ENCODE measurements at regions not wholly inside any gene's neighbourhood (a gene's known extent, or its start where the extent isn't known, plus 50 kb on each side); places are given as distances from the start of the nearest gene placed in this dataset.

DNA sequence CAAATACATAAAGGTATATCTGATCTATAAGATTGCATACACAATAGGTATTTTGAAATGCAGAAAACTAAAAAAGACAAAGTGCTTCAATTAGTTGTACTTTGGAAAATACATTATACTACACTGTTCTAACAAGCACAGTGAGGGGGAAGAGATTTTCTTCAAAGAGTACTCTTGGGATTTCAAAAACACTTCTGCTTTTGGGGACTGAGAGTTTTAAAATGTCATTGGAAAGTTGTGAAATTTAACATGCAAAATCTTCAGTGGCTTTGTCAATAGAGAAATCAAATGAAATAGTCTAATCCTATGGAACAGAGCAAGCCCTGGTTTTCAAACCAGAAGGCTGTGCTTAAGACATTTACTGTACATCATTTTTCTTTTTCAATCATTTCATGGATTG lies 322.2 kb upstream of the SEMA6D start:
- DNase-seq: no peak

DNA sequence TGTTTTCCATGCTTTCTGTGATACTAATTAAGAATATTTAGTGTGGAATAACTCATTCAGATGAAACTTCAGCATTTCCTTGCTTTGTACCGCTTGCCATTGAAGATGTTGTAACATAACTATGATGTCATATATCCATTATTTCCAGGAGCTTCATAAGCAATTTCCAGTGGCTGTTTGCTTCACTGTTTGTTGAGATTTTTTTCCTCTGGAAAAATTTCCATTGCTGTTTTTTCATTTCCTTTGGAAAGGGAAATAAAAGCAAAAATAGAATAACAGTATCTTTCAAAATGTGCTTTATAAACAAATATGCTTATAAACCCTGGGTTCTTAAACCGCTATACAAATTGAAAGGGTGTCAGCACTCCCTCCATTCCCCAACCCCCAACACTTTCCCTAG lies 319.6 kb upstream of the SEMA6D start:
- no peak for DNase-seq

DNA sequence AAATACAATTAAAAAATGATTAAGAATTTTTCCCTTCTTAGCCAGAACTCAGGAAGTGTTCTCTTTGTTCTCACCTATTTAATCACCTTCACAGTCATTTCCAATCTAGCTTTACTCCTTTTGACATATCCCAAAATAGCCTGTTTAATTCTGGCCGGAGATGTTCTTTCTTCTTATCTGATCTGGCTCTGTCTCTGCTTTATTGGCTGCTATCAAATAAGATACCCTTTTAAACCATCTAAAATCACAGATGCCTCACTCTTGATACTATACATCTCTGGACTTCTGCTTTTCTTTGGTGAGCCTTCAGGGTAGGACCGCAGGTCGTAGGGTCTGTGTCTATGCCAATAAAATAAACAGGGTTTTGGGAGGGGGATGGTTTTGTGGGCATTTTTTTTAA lies 319.2 kb upstream of the SEMA6D start:
- no peak for DNase-seq

DNA sequence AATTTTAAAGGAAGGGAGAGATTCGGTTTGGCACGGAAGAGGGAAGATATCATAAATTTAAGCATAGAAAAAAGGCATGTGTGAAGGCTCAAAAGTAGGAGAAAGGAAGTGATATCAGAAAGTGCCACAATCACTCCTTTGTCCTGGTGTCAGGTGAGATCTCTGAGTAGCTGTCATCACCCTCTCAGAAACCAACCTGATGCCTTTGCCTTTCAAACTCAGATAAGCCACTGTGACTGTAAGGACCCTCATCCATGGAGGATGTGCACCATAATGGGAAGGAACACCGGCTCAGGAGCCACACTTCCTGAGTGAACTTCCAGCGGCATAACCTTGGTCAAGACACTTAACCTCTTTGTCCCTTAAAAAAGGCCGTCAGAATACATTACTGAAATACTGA lies 318.7 kb upstream of the SEMA6D start:
- DNase-seq: no peak

DNA sequence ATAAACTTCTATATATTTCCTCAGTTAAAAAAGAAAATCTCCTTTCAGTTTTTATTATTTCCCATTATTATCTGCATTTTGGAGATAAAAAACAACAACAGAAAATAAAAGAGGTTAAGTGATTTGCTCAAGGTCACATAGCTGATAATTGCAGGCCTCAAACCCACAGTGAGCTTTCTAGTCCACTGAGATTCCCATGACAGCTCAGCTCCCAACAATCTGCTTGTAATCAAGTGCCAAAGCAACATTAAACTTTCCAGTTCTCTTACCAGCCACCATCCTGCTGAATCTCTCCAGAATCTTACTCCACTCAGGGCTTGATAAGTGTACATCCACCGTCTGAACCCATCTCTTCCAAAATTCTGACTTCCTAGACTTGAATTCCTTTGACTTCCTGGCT lies 318.2 kb upstream of the SEMA6D start:
- no peak for DNase-seq

DNA sequence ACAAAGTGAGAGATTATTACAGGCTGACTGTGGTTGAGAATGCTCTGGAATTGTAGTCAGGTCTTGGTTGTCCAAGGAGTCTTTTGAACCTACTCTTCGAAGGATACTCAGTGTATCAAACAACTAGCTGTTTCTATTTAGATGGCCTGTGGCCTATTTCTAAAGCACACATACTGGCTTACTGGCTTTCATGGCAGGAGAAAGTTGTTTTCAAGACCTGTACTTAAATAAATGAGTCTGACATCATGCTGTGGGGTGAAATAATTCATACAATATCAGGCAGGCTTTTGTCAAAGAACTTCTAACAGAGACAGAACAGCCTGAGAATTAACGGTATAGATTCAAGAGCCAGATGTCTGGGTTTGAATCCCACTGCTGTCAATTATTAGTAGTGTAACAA lies 316.7 kb upstream of the SEMA6D start:
- no peak for DNase-seq

DNA sequence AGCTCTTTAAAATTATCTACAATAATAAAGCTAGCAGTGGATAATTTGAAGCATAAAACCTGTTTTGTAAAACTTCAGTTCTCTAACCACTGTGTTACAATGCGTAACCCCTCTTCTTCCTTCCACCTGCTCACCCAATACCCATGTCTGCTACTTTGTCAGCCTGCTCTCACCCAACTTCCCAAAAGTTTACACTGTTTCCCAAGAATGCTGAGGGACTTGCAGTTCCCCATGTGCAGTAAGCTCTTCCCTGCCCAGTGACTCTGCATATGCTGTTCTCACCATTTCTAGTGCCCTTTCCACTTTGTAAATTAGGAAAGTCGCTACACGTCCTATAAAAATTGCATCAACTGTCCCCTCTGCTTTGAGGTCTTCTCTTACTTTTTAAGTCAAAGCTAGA lies 315.9 kb upstream of the SEMA6D start:
- DNase-seq: no peak

DNA sequence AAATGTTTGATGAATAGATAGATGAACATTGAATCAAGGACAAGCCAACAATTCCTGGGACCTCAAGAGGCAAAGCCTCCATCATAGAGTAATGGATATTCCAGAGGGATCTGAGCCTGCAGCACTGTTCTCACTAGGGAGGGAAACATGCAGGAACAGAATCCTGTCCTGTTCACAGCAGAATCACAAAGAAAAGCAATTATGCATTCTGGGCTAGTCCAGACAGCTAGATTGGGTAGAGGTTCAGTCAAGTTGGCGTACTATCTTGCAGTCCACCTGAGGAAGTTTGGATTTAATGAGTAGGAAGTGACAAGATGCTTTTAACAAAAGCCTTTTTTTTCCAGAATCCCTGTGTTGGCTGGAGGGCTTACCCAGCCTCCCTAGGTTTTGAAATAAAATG lies 314.5 kb upstream of the SEMA6D start:
- no peak for DNase-seq

DNA sequence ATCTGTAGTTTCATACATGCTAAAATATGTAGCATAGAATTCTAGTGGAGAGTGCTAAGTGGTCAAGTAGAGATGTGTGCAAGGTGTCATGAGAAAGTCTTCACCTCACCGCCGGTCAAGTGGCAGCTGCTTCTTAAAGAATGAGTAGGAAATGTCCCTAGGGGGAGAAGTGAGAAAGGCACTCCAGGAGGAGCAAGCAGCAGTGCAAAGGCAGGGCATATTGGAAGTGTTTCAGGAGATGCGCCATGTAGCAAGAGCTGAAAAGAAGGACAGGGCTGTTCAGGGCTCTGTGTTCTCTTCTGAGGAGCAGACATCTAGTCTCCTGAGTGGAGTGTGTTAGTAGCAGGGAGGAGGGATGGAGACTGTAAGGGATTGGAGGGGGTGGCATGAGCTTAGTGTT lies 312.4 kb upstream of the SEMA6D start:
- DNase-seq: no peak

DNA sequence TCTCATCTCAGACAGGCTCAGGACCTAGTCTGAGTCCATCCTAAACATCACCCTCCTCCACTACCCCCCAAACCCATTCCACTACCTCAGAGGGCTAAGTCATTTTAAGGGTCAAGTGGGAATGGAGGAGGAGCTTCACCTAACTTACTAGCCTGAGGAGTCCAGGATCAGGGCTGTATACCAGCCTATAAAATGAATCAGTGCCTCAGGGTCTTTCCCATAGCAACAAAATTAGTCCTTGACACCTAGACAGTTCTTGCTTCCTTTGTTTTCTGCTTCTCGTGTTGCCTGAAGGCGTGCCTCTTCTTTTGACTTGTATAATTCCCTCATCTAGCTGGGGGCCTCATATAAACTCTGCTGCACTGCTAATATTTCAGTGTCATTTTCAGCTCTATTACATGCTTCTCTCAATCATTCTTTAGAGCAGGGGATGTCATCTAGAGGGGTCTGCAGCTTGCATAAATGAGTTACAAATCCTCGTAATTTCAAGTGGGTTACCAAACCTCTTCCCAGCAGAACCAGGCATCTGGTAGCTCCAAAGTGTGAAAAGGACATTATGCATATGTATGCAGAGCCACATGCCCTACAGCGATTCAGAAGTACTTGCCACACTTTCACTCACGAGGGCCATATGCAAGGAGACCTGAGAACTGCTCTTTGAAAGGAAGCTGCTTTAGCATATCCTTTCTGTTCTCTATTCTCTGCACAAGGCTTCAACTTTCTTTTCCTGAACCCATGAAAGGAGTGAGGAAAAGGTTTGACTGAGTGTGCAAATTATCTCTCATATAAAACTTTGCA lies 311.7 kb upstream of the SEMA6D start:
- DNase-seq: peak; percentile 6

DNA sequence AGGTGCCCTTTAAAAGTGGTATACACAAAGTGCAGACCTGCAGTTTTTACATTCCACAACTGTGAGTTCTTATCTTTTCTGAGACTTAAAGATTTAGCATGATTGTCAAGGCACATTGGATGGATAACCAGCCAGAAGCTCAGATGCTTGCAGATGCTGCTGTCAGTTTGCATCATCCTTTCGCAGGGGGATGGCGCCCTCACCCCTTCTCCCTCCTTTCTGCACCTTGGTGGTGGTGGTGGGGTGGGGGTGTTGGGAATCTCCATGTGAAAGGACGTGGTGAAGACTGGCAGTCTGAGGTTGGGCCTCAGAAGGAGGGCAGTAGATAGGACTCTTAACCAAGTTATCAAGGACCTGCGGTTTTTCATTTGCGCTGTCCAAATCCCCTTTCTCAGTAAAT lies 309.6 kb upstream of the SEMA6D start:
- no peak for DNase-seq

DNA sequence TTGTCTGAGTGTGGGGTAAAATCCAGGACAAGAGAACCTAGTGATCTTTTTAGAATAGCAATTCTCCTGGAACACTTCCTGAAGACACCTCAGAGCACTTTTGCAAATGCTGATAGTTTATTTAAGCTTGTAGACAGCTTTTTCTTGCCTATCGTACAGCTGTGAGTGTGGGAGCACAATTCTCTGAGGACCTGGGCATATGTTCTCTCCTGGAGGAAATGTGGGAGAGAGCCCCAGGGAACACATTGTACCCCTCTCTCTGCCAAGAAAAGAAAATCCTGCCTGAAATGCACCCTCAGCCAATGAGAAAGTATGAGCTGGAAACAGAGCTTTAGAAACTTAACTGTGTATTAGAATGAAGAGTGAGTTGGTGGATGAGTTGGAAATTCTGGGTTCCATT lies 308.3 kb upstream of the SEMA6D start:
- DNase-seq: no peak

DNA sequence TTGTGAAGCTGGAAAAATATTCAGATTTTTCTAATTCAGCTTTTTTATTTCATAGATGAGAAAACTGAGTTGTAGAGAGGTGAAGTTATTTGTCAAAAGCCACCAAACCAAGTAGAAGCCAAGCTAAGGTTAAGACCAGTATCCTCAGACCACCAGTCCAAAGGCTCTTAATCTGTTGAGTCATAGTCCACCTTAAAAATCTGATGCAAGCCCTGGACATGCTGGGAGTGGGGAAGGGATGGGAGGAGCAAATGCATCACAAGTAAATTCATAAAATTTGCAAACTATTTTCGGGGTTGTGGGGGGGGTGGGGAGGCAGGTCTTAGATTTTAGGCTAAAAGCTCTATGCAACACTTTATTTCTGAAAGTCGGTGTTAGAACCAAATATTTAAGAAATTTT lies 307.7 kb upstream of the SEMA6D start:
- DNase-seq: no peak

DNA sequence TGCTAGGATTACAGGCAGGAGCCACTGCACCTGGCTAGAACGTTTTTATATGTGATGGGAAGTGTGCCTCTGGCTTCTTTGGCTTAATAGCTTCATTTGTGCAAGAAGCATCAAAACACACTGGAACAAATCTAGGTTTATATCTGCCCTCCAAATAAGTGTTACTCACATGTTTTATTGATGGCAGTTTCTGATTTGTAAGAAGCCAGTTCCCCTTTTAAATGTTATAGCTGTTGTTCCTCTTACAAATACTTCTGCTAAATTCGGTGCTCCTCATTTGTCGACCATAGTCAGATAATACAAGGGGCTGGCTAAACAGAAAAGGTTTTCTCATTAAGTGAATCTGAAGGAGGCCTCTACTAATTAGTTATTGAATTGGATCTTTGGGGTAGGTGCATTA lies 307.1 kb upstream of the SEMA6D start:
- no peak for DNase-seq

DNA sequence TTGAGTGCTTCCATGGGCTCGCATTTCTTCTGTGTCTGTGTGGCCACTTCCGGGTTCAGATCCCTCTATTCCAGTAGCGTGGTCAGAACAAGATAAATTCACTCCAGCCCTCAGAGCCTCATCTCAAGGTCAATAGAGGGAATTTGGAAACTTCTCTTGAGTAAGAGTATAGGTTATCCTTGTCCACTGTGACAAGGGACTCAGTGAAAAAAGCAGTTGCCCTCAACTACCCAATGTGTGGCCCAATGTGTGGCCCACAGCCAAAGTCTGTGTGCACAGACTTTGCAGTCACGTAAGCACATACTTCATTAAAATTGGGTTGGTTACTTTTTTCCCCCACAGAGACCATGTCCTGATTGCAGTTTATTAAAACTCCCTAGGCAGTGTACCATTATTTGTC lies 305.6 kb upstream of the SEMA6D start:
- no peak for DNase-seq

DNA sequence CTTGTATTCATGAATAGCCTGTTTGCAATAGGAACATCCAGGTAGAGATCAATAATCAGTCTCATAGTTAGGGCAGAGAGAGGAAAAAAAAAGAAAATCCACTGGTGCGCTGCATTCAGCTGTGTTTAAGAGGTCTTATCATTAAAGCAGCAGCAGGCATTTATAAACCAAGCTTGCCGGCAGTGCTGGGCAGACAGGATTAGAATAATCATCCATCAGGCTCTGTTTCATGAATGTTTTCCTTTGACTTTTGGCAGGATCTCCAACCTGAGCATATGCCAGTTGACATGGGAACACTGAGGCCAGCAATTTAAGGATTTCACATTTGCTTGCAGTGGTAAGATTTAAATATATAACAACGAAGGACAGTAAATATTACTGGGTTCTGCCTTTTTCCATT lies 305.2 kb upstream of the SEMA6D start:
- no peak for DNase-seq

DNA sequence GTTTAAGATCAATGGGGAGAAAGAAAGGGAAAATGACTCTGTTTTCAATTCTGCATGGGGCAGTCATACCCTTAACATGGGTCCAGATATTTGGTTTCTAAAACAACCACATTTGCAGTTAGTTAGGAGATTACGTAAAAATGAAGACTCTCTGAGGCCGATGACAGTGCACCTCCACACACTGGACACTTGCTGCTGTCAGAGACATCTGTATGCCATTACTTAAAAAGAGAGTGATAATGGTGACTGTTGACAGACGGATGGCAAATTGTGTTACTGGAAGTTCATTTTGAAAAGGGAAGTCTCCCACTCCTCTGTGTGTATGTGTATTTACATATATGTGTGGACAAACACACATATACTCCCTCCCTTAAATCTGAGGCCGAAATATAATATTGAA lies 304.5 kb upstream of the SEMA6D start:
- DNase-seq: no peak

DNA sequence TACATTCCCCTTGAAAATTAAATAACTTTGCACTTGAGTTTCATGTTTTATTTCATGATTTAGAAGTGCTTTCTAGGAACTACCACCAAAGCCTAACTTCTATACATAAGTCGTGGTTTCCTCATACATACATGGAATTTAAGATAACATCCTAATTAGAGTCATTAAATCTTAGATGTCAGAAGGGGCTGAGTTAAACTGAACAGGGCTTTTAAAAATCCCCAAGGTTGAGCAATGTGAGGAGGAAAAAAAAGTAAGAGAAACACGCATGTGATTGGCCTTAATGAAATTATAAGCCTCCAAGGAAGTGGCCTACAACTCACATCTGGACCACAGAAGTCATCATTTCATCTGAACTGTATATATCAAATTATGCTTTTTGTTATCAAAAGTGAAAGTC lies 303.1 kb upstream of the SEMA6D start:
- no peak for DNase-seq

DNA sequence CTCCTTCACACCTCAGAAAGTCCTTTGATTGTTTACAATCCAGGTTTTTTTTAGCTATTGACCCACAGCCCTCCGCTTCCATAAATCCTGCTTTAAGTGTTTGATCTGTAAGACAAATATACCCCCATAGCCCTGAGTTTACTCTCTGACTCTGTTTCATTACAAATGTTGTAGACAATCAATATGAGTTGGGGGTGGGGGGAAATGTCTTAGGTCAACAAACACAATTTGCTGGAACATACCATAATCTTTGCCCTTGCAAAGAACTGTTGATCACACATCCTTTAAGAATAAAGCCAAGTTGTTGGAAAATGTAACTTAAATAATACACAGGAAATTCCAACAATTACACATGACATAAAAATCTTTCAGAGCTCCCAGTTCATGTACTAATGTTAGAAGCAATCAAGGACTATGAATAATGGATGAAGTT lies 301.8 kb upstream of the SEMA6D start:
- DNase-seq: no peak

DNA sequence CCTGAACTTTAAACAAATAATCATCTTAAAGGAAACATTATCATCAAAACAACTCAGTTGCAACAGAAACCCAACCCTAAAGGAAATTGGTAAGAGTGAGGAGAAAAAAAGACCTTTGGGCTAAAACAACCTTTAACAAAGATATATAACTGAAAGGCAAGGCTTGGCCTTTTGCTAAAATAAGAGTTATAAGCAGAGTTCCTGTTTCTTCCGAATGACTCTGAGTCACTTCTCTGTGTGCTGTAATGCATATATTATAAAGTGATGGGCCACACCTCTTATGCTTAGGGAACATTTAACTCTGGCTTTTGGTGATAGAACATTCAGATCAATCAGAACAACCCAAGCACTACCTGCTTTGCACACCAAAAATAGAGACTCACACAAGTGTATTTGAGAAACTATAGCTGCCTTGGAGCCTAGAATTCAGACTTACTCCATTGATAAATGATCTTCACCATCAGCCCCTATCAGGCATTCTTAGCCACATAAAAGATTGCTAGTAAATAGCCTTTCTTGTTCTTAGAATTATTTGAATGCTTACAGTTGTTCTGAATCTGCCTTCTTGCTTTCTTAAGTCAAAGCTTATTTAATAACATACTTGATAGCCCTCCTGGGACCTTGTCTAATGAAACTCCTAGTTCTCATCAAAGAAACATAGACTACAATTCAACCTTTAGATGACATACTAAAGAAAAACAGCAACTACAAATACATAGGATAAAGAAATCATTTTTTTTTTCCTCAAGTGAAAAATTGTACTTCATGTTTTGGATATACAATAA lies 294.2 kb upstream of the SEMA6D start:
- no peak for DNase-seq

DNA sequence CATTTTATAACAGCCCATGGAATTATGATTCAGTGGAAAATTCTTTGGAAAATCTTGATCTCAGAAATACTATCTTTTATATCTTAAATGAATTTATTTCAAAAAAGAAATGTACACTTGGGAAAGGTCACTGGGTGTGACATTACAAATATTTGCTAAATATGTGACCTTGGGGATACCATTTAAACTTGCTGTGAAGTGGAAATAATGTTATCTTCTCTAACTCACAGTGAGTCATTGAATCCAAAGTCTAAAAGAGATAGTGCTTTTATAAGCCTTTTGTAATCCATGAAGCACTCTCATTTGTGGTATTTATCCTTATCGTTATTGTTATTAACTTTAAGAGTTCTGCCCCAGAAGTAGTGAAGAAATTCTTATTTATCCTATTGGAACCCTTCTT lies 289.8 kb upstream of the SEMA6D start:
- DNase-seq: no peak

DNA sequence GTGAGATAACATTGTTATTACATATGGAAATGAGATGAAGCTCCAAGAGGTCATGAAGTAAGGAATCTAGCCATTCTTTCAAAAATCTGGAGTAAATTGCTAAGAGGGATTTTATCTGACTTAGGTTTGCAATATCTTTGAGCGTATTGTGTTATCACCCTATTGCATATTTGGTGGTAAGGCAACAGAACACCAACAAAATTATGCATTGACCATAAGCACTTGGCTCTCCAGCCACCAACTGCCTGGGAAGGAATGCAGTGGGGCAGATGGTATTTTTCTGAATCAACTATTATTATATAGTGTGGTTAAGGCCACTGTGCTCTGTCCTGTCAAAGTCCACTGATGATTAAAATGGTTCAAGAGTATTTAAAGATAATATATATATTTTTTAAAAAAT lies 287.9 kb upstream of the SEMA6D start:
- DNase-seq: no peak

DNA sequence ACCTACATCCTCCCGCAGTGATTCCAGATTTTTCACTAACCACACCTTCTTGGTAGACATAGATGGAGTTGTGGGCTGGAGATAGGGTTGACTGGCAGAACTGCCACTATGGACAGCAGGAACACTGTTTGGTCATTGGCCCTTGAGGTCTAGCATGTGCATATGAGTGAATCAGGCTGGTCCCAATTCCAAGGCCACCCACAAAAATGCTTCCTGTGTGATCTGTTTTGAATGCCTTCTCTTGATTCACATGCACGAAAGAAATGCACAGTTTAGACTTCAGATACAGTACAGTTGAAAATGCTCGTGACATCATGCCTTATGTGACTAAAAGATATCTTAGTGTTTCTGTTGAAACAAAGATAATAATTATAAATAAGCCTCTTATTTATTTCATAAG lies 285.8 kb upstream of the SEMA6D start:
- no peak for DNase-seq

DNA sequence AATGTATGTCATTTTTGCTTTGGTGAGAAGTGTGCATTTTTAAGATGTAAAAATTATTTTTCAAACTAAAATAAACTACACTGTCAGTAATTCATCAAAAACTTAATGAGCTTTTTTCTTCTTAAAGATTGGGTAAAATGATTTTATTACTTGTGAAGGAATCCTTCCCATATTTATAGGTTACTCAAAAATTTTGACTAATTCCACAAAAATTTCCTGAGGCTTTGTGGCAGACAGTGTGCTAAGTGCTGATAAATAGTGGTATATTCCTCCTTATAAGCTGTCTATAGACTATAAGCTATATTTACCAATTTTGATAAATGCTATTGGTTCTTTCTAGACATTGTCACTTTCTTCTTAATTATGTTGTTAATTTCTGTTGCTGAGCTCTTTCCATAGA lies 284.5 kb upstream of the SEMA6D start:
- no peak for DNase-seq

DNA sequence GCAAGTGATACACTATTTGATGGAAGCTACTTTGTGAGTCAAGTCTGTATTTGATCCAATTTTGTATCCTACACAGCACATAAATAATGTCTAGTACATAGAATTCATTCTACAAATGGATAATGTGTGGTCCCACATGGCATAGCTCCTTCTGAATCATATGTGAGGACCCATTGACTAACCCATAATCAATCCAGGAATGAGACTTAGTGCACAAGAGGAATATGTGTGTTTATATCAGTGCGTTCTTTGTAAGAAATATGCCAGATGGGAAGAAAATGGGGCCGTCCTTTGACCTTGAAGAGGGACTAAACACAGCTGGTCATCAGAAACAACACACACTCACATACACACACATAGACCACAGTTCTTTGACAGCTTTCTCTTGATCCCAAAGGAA lies 282.7 kb upstream of the SEMA6D start:
- no peak for DNase-seq
